OCI-LY1 (cell line): ENCODE measurements at regions not wholly inside any gene's neighbourhood (a gene's known extent, or its start where the extent isn't known, plus 50 kb on each side); places are given as distances from the start of the nearest gene placed in this dataset.

Experiments
- EZH2 ChIP-seq: fragments of 200-600 bp; sonication (generic), shearing (Covaris generic); IDR thresholded peaks from 2 replicates; pipeline ENCODE4 v1.8.0; 2017; ENCODE audit warnings: borderline replicate concordance, mixed run types, mild to moderate bottlenecking, antibody characterized with exemption, low read length, moderate library complexity, mixed read lengths
- TF ChIP-seq, protein P1 (sequence below): fragments of 200-600 bp; sonication (generic), shearing (Covaris generic); IDR thresholded peaks from 2 replicates; pipeline ENCODE4 v1.5.1; 2017; ENCODE audit warnings: mild to moderate bottlenecking, antibody characterized with exemption, low read length, moderate library complexity, mixed read lengths

DNA sequence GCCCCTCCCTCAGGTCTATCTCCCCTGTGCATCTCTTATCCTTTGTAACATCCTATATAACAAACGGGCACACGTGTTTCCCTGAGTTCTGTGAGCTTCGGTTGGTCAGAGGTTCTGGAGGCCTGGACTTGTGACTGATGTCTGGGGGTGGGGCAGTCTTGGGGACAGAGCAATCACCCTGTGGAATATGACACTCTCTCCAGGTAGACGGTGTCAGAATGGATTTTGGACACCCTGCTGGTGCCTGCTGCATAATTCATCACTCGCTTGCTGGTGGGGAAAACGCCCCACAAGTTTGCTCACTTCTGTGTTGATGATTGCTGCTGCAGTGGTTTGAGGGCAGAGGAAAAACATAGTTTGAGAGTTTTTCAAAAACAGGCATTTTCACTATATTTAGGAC, 223.2 kb downstream of the UQCRFS1 start:
- TF ChIP-seq, protein P1, sequence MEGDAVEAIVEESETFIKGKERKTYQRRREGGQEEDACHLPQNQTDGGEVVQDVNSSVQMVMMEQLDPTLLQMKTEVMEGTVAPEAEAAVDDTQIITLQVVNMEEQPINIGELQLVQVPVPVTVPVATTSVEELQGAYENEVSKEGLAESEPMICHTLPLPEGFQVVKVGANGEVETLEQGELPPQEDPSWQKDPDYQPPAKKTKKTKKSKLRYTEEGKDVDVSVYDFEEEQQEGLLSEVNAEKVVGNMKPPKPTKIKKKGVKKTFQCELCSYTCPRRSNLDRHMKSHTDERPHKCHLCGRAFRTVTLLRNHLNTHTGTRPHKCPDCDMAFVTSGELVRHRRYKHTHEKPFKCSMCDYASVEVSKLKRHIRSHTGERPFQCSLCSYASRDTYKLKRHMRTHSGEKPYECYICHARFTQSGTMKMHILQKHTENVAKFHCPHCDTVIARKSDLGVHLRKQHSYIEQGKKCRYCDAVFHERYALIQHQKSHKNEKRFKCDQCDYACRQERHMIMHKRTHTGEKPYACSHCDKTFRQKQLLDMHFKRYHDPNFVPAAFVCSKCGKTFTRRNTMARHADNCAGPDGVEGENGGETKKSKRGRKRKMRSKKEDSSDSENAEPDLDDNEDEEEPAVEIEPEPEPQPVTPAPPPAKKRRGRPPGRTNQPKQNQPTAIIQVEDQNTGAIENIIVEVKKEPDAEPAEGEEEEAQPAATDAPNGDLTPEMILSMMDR, result no peak
- no peak for TF ChIP-seq EZH2
